ENCODE measurements at regions not wholly inside any gene's neighbourhood (a gene's known extent, or its start where the extent isn't known, plus 50 kb on each side); places are given as distances from the start of the nearest gene placed in this dataset.

GRCh38 chr10:58971796-58972491 is 204.5 kb upstream of the PHYHIPL start:
- WGBS, 2 experiments (ENCODE audit: extremely low coverage in 2 of 2, insufficient read length in 1 of 2), result no CpG with 5 or more reads among the region's 2 CpGs
- Histone ChIP-seq H3K18ac (ENCODE audit: low read depth, low read length) (no peak overlapping the region), H3K27ac (ENCODE audit: insufficient read depth, low read length) (no peak overlapping the region), H3K4ac (ENCODE audit: low read depth, low read length) (no peak overlapping the region), H2BK15ac (ENCODE audit: low read depth, low read length) (no peak overlapping the region), H3K23ac (ENCODE audit: low read depth, low read length) (no peak overlapping the region), H2BK120ac (ENCODE audit: low read depth, low read length) (no peak overlapping the region), H3K4me3 (ENCODE audit: insufficient read depth, low read depth, low read length) (no peak overlapping the region), H2AK5ac (ENCODE audit: low read depth, low read length) (no peak overlapping the region), H3K36me3 (ENCODE audit: control insufficient read depth, insufficient read depth, low read length) (no peaks in the 10 kb centered on the region), H3K9ac (ENCODE audit: low read depth, low read length) (no peak overlapping the region), H3K14ac (replicated peaks; ENCODE audit: low read depth, low read length) (no peak overlapping the region), H4K5ac (ENCODE audit: low read depth, low read length) (no peak overlapping the region), H3K4me1 (ENCODE audit: control insufficient read depth, insufficient read depth, low read length) (no peaks in the 10 kb centered on the region), H2AFZ (replicated peaks; ENCODE audit: low read length, poor library complexity) (no peak overlapping the region), H3K9me3 (ENCODE audit: control insufficient read depth, insufficient read depth, low read length) (no peaks in the 10 kb centered on the region), H3K56ac (ENCODE audit: extremely low read depth, insufficient read depth, low read length) (no peak overlapping the region), H4K91ac (ENCODE audit: insufficient read depth, low read depth, low read length) (no peak overlapping the region), H3K27me3 (ENCODE audit: control insufficient read depth, insufficient read depth, low read length) (peaks cover 6% of the 10 kb centered on the region), H2BK20ac (ENCODE audit: low read depth, low read length) (no peak overlapping the region), H4K20me1 (ENCODE audit: insufficient read depth, low read length) (no peaks in the 10 kb centered on the region), H3K4me2 (ENCODE audit: low read depth, low read length) (no peak overlapping the region), H3K79me1 (ENCODE audit: low read depth in 1 of 2, low read length in 2 of 2) (no peaks in the 10 kb centered on the region), H4K8ac (ENCODE audit: low read depth in 2 of 2, low read length in 2 of 2) (no peak overlapping the region), H3K9me1 (ENCODE audit: insufficient read depth, low read length) (no peaks in the 10 kb centered on the region), H2AK9ac (replicated peaks; ENCODE audit: low read depth, low read length, poor library complexity) (no peak overlapping the region), H2BK5ac (ENCODE audit: low read depth, low read length, poor library complexity, severe bottlenecking) (no peak overlapping the region)
- BruUV-seq (replicated peaks), result no TSS peak
- in situ Hi-C loops (cut with MboI; ENCODE audit: low sequenced_read_pairs) (loop anchor here (25.0 kb wide), 1 partner anchor 640 kb away; no protein-coding TSS in a partner anchor), intact Hi-C loops (cut with micrococcal nuclease) (no loop called here), dilution Hi-C loops (cut with HindIII; ENCODE audit: low sequenced_read_pairs, unreplicated experiment) (no loop called here)
- TF ChIP-seq ELK1 (IDR thresholded peaks at IDR 0.05; ENCODE audit: borderline replicate concordance, low read depth, low read length) (no peak), POLR2A (IDR thresholded peaks at IDR 0.05; ENCODE audit: low read depth, low read length) (no peak), NFE2L2 (IDR thresholded peaks at IDR 0.05; ENCODE audit: low read depth, low read length) (no peak), RCOR1 (IDR thresholded peaks at IDR 0.05; ENCODE audit: insufficient replicate concordance, low read length) (no peak), MAZ (IDR thresholded peaks at IDR 0.05; ENCODE audit: borderline replicate concordance, low read depth, low read length) (no peak), CHD1 (IDR thresholded peaks at IDR 0.05; ENCODE audit: low read depth, low read length) (no peak), USF2 (IDR thresholded peaks at IDR 0.05; ENCODE audit: low read depth, low read length) (no peak), SMC3 (IDR thresholded peaks at IDR 0.05; ENCODE audit: low read depth, low read length) (no peak), MXI1 (IDR thresholded peaks at IDR 0.05; ENCODE audit: borderline replicate concordance, low read depth, low read length) (no peak), RAD21 (IDR thresholded peaks at IDR 0.05; ENCODE audit: low read length) (no peak), BHLHE40 (IDR thresholded peaks at IDR 0.05; ENCODE audit: low read depth, low read length) (no peak), MAFK (IDR thresholded peaks at IDR 0.05; ENCODE audit: low read depth, low read length) (no peak), CEBPB (IDR thresholded peaks at IDR 0.05; ENCODE audit: low read depth, low read length) (no peak), FOS (IDR thresholded peaks at IDR 0.05; ENCODE audit: low read depth, low read length) (no peak), RFX5 (IDR thresholded peaks at IDR 0.05; ENCODE audit: low read depth, low read length) (no peak), CTCF (conservative IDR thresholded peaks at IDR 0.05; ENCODE audit: low read depth, low read length) (no peak)
- ChIA-PET CTCF (no interaction called here), POLR2A (ENCODE audit: unreplicated experiment) (no interaction called here)
- ATAC-seq (ENCODE audit: low read depth) (no peak), DNase-seq (no peak)
